Epithelial cell of proximal tubule (primary cell): ENCODE measurements at regions not wholly inside any gene's neighbourhood (a gene's known extent, or its start where the extent isn't known, plus 50 kb on each side); places are given as distances from the start of the nearest gene placed in this dataset.

Source experiments
- DNase-seq: peaks from one replicate; pipeline ENCODE4 v3.0.0-alpha.2; 2011; ENCODE audit warnings: low read depth
- H3K4me3 ChIP-seq: 2 replicates; pipeline ENCODE4 v1.5.1; 2011; ENCODE audit warnings: low read depth, mild to moderate bottlenecking, low read length
- TF ChIP-seq, protein P1 (sequence below): conservative IDR thresholded peaks from 2 replicates; pipeline ENCODE4 v1.5.1; 2012; ENCODE audit warnings: low read depth, mild to moderate bottlenecking, low read length

DNA sequence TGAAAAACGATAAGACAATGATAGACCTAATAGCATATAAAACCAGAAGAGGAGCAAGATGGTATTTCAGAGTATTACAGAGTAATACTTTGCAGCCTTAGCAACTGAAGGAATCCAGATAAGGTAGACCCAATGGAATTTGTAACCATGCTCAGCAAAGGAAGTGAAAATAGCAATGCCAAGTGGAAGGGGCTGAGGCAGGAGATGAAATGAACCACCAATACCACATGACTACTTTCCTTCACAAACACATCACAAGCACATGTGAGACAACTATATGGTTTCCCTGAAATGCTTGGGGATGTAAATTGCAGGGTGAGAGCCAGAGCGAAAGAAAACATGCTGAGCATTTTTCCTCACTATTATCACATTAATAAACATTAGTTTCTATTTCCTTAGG lies 79.8 kb upstream of the MELK start:
- no peak for DNase-seq
- no peak overlapping the region for H3K4me3 ChIP-seq
- TF ChIP-seq, protein P1, sequence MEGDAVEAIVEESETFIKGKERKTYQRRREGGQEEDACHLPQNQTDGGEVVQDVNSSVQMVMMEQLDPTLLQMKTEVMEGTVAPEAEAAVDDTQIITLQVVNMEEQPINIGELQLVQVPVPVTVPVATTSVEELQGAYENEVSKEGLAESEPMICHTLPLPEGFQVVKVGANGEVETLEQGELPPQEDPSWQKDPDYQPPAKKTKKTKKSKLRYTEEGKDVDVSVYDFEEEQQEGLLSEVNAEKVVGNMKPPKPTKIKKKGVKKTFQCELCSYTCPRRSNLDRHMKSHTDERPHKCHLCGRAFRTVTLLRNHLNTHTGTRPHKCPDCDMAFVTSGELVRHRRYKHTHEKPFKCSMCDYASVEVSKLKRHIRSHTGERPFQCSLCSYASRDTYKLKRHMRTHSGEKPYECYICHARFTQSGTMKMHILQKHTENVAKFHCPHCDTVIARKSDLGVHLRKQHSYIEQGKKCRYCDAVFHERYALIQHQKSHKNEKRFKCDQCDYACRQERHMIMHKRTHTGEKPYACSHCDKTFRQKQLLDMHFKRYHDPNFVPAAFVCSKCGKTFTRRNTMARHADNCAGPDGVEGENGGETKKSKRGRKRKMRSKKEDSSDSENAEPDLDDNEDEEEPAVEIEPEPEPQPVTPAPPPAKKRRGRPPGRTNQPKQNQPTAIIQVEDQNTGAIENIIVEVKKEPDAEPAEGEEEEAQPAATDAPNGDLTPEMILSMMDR = no peak

DNA sequence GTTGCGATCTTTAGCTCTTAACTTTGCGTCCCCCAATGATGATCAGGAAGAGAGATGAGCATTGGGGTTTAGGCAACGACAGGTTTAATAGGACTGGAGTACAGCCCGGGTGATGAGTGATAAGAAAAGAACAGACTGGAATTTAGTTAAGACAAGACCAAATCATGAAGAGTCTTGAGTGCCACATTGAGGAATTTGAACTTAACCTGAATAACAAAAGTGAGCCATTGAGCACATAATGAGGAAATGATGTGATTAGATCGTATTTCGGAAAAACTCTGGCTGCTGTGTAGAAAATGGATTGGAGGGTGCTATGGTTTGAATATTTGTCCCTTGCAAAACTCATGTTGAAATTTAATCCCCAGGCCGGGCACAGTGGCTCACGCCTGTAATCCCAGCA lies 83.2 kb upstream of the MELK start:
- no peak overlapping the region for H3K4me3 ChIP-seq
- TF ChIP-seq, protein P1 = no peak
- DNase-seq = no peak

DNA sequence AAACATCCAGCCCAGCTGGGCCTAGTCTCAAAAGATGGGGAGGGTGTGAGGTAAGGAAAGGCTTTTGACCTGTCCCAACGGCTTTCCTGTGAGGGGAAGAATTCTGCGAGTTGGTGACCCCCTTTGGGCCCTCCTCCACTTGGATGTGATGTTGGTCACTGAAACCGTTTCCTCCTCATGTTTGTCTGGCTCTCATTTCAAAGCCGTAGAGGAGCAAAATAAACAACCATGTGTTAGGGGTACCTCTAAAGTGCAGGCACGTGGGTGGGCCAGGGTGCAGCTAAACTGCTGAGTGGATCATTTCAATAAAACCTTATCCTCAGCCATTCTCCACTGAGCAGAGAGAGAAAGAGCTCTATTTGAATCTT lies 84.3 kb upstream of the MELK start:
- H3K4me3 ChIP-seq = peak overlapping the region; percentile 63
- DNase-seq = no peak
- TF ChIP-seq, protein P1 = no peak

DNA sequence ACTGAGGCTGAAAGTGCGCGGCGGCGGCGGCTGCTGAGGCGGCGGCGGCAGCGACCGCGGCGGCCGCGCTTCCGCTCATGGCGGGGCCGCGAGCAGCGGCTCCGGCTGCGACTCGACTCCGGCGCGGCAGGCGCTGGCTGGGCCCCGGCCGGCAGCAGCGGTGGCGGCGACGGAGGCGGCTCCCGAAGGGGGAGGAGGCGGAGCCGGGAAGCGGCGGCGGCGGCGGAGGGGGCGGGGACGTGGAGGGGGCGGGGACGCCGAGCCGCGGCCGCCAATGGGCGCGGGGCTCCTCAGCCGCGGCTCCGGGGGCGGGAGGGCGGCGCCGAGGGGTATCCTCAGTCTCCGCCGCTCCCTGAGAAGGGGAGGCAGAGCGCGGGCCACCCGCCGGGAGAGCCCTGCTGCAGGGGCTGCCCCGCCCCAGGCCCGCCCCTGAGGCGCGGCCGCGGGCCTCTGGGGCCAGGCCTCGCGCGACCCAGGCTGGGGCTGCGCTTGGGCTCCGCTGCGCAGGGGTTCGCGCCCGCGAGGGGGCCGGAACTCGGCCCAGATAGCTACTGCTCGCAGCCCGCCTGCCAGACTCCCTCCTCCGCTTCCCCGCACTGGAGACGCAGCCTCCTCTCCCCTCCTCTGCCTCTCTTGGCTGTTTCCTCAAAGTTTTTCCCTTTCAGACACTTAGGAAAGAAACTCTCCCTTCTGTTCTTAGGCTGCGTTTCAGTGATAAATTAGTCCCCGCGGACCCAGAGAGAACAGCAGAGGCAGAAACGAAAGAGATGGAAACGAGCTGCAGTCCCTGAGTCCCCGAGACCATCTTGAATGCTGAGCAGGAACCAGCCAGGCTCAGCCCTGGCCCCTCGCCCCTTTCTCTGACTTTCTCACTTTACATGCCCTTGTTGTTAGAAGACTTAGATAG lies 85.0 kb upstream of the MELK start:
- H3K4me3 ChIP-seq = peak overlapping the region; percentile 97
- TF ChIP-seq, protein P1 = no peak
- DNase-seq = no peak

DNA sequence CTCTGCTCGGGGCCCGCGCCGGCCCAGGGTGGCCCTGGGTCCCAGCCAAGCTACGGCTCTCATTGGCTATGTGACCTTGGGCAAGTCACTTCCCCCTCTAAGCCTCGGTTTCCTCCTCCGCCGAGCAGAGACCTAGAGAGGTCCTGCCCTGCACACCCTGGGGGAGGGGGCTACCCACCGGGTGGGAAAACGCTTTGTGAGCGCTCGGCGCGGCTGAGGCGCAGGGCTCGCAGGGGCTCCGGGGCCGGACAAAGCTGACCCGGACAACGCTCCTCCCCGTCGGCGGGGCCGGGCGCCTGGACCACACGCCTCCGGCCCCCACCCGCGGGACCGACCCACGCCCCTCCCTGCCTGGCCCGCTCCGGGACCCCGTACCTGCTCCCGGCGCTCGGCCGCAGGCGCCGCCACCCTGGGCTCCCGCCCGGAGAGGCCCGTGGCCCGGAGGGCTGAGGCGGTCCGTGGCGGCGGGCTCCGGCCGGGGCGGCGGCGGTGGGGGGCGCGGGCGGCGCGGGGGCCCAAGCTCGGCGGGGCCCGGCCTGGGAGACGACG lies 85.7 kb upstream of the MELK start:
- H3K4me3 ChIP-seq = peak overlapping the region; percentile 97
- TF ChIP-seq, protein P1 = no peak
- no peak for DNase-seq

DNA sequence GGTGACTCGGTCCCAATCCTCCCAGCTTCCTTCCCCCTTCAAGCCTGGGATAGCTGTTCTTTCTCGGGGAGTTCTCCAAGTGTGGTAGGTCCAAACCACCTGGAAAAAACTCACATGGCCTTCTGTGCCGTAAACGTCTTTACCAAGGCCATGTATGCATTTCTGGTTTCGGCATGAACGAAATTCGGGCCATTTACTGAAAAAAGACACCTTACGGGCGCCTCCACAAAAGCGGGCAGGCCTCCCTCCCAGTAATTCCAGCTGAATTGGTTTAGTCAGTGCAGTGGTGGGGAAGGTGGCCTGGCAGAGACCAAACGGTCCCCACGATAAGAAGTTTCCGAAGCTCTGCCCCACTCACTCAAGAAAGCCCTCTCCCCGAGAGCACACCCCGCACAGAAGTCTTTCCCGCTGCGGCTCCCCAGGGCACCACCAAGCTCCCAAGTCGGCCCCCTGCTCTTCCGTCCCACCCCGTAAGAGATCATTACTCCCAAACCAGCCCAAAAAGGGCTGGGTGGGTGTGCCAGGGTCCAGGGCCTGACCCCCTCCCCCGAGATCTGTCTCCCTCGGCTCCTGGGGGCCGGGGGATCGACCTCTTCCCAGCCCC lies 86.3 kb upstream of the MELK start:
- H3K4me3 ChIP-seq = peak overlapping the region; percentile 97
- no peak for DNase-seq
- TF ChIP-seq, protein P1 = no peak
